HG03175 (cell line): ENCODE measurements at regions not wholly inside any gene's neighbourhood (a gene's known extent, or its start where the extent isn't known, plus 50 kb on each side); places are given as distances from the start of the nearest gene placed in this dataset.
"Not testable (repeated sequence)": the region's sequence is repeated elsewhere in the genome, so short reads cannot be mapped to it uniquely, and the experiment has no call there.

Experiments used
- ATAC-seq: cut with Tn5 transposase; IDR thresholded peaks from one replicate; pipeline ENCODE4 v1.9.1; 2021; ENCODE audit warnings: mild to moderate bottlenecking, moderate library complexity; ENCODE audit not compliant: unreplicated experiment

- no peak for ATAC-seq
These were observed 152.3 kb downstream of the PCTP start for GRCh38 chr17:55903028-55903690.

GRCh38 chr17:55909776-55910175 is 158.9 kb downstream of the PCTP start:
- ATAC-seq, result no peak

- no peak for ATAC-seq
These were observed 160.3 kb downstream of the PCTP start for GRCh38 chr17:55911186-55911585.

GRCh38 chr17:55925440-55925839 is 174.6 kb downstream of the PCTP start:
- no peak for ATAC-seq

GRCh38 chr17:55926276-55926990 is 175.6 kb downstream of the PCTP start:
- ATAC-seq, result no peak

GRCh38 chr17:55930291-55930809 is 179.5 kb downstream of the PCTP start:
- ATAC-seq, result no peak

- ATAC-seq, result no peak
These were observed 180.6 kb downstream of the PCTP start for GRCh38 chr17:55931446-55931845.

GRCh38 chr17:55932973-55933372 is 182.1 kb downstream of the PCTP start:
- ATAC-seq, result no peak

- not testable (repeated sequence) for ATAC-seq
These were observed 188.4 kb downstream of the PCTP start for GRCh38 chr17:55939181-55939810.

GRCh38 chr17:55959756-55960155 is 193.5 kb upstream of the ANKFN1 start:
- ATAC-seq, result no peak

- ATAC-seq, result no peak
These were observed 191.9 kb upstream of the ANKFN1 start for GRCh38 chr17:55961386-55961785.

GRCh38 chr17:55962951-55963401 is 190.3 kb upstream of the ANKFN1 start:
- ATAC-seq, result no peak

- no peak for ATAC-seq
These were observed 189.1 kb upstream of the ANKFN1 start for GRCh38 chr17:55964191-55964590.

- ATAC-seq, result no peak
These were observed 188.2 kb upstream of the ANKFN1 start for GRCh38 chr17:55965051-55965450.

- no peak for ATAC-seq
These were observed 183.5 kb upstream of the ANKFN1 start for GRCh38 chr17:55969562-55970324.

GRCh38 chr17:55978578-55978977 is 174.7 kb upstream of the ANKFN1 start:
- ATAC-seq, result no peak

- no peak for ATAC-seq
These were observed 170.2 kb upstream of the ANKFN1 start for GRCh38 chr17:55983096-55983495.

GRCh38 chr17:55986817-55987216 is 166.5 kb upstream of the ANKFN1 start:
- no peak for ATAC-seq

GRCh38 chr17:55988861-55989260 is 164.4 kb upstream of the ANKFN1 start:
- no peak for ATAC-seq

GRCh38 chr17:55990332-55991006 is 162.8 kb upstream of the ANKFN1 start:
- no peak for ATAC-seq
